GM19463 (cell line): ENCODE measurements at regions not wholly inside any gene's neighbourhood (a gene's known extent, or its start where the extent isn't known, plus 50 kb on each side); places are given as distances from the start of the nearest gene placed in this dataset.
"Not testable (repeated sequence)": the region's sequence is repeated elsewhere in the genome, so short reads cannot be mapped to it uniquely, and the experiment has no call there.

Experiments used
- ATAC-seq: cut with Tn5 transposase; IDR thresholded peaks from one replicate; pipeline ENCODE4 v1.9.1; 2021; ENCODE audit warnings: mild to moderate bottlenecking, moderate library complexity; ENCODE audit not compliant: unreplicated experiment

- ATAC-seq: no peak
These were observed 131.8 kb upstream of the MTHFD1L start for GRCh38 chr6:150733726-150734125.

- ATAC-seq: no peak
These were observed 131.3 kb upstream of the MTHFD1L start for GRCh38 chr6:150734235-150734634.

- ATAC-seq: no peak
These were observed 130.1 kb upstream of the MTHFD1L start for GRCh38 chr6:150735341-150735851.

GRCh38 chr6:150738092-150738629 lies 127.3 kb upstream of the MTHFD1L start:
- ATAC-seq: no peak

GRCh38 chr6:150739711-150740349 lies 125.7 kb upstream of the MTHFD1L start:
- no peak for ATAC-seq

GRCh38 chr6:150740453-150740852 lies 125.0 kb upstream of the MTHFD1L start:
- ATAC-seq: no peak

- ATAC-seq: peak; percentile 52
These were observed 123.8 kb upstream of the MTHFD1L start for GRCh38 chr6:150741633-150742200.

GRCh38 chr6:150744522-150745260 lies 120.8 kb upstream of the MTHFD1L start:
- no peak for ATAC-seq

- ATAC-seq: no peak
These were observed 119.6 kb upstream of the MTHFD1L start for GRCh38 chr6:150745896-150746295.

GRCh38 chr6:150747155-150747554 lies 118.3 kb upstream of the MTHFD1L start:
- no peak for ATAC-seq

- no peak for ATAC-seq
These were observed 116.3 kb upstream of the MTHFD1L start for GRCh38 chr6:150749091-150749670.

GRCh38 chr6:150751296-150751695 lies 114.2 kb upstream of the MTHFD1L start:
- ATAC-seq: no peak

- no peak for ATAC-seq
These were observed 113.1 kb upstream of the MTHFD1L start for GRCh38 chr6:150752409-150752808.

GRCh38 chr6:150753371-150754064 lies 112.0 kb upstream of the MTHFD1L start:
- no peak for ATAC-seq

GRCh38 chr6:150755042-150755441 lies 110.5 kb upstream of the MTHFD1L start:
- ATAC-seq: no peak

- no peak for ATAC-seq
These were observed 110.0 kb upstream of the MTHFD1L start for GRCh38 chr6:150755524-150755923.

GRCh38 chr6:150756173-150756572 lies 109.3 kb upstream of the MTHFD1L start:
- no peak for ATAC-seq

GRCh38 chr6:150757807-150758206 lies 107.7 kb upstream of the MTHFD1L start:
- ATAC-seq: not testable (repeated sequence)

- ATAC-seq: no peak
These were observed 106.0 kb upstream of the MTHFD1L start for GRCh38 chr6:150759483-150759882.

GRCh38 chr6:150761771-150762170 lies 103.7 kb upstream of the MTHFD1L start:
- ATAC-seq: no peak
